ENCODE measurements at regions not wholly inside any gene's neighbourhood (a gene's known extent, or its start where the extent isn't known, plus 50 kb on each side); places are given as distances from the start of the nearest gene placed in this dataset.
"Not testable (repeated sequence)": the region's sequence is repeated elsewhere in the genome, so short reads cannot be mapped to it uniquely, and the experiment has no call there.

DNA sequence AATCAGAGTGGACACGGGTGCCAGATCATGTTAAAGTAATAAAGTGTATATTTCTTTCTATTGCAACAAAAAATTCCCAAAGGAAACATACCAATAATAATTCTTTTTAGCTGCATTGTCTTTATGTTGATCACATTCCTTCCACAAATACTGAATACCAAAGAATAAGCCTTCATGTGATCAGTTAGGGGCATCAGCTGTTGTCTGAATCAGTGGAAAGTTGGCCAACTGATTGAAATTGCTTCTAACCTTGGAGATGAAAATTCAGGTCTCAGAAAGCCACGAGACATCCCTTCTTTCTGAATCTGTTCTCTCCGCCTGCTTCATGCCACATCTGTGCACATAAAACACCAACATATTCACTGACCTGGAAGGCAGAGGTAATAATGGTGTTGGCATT, 785.2 kb downstream of the KCNA4 start:
- intact Hi-C loops (cut with micrococcal nuclease; ENCODE audit: unreplicated experiment): no loop called here
- BruUV-seq (replicated peaks): no TSS peak
- TF ChIP-seq, protein P1, sequence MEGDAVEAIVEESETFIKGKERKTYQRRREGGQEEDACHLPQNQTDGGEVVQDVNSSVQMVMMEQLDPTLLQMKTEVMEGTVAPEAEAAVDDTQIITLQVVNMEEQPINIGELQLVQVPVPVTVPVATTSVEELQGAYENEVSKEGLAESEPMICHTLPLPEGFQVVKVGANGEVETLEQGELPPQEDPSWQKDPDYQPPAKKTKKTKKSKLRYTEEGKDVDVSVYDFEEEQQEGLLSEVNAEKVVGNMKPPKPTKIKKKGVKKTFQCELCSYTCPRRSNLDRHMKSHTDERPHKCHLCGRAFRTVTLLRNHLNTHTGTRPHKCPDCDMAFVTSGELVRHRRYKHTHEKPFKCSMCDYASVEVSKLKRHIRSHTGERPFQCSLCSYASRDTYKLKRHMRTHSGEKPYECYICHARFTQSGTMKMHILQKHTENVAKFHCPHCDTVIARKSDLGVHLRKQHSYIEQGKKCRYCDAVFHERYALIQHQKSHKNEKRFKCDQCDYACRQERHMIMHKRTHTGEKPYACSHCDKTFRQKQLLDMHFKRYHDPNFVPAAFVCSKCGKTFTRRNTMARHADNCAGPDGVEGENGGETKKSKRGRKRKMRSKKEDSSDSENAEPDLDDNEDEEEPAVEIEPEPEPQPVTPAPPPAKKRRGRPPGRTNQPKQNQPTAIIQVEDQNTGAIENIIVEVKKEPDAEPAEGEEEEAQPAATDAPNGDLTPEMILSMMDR (IDR thresholded peaks at IDR 0.05; ENCODE audit: unreplicated experiment): no peak
- H3K4me3 Mint-ChIP-seq (ENCODE audit: low read depth, unreplicated experiment): no peak overlapping the region
- no peaks in the 10 kb centered on the region for H3K27me3 Mint-ChIP-seq (ENCODE audit: unreplicated experiment)
- CTCF ChIA-PET: no interaction called here
- no peak for DNase-seq
- no peaks in the 10 kb centered on the region for H3K9me3 Mint-ChIP-seq (ENCODE audit: low read depth, unreplicated experiment)
- no peaks in the 10 kb centered on the region for H3K4me1 Mint-ChIP-seq (ENCODE audit: low read depth, unreplicated experiment)
- H3K36me3 Mint-ChIP-seq (ENCODE audit: insufficient read depth, unreplicated experiment): no peaks in the 10 kb centered on the region
- H3K27ac Mint-ChIP-seq (ENCODE audit: unreplicated experiment): no peak overlapping the region

DNA sequence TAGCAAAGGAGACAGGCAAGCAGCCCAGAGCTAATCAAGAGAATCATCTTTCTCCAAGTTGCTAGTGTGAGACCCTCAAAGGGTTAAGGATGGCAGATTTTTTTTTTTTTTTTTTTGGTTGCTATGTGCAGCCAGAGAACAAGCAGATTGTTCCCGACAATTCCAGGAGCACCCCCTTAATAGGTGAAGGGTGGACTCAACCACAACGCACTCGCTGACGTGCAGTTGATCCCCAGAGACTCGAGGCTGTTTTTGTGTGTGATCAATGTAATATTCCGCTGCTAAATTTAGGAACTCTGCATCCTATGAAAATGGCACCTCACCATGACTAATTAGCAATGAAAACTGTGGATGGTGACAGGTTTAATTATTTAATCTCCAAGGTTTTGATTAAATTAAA, 789.0 kb downstream of the KCNA4 start:
- H3K27ac Mint-ChIP-seq (ENCODE audit: unreplicated experiment): no peak overlapping the region
- DNase-seq: no peak
- no peaks in the 10 kb centered on the region for H3K4me1 Mint-ChIP-seq (ENCODE audit: low read depth, unreplicated experiment)
- H3K36me3 Mint-ChIP-seq (ENCODE audit: insufficient read depth, unreplicated experiment): no peaks in the 10 kb centered on the region
- H3K27me3 Mint-ChIP-seq (ENCODE audit: unreplicated experiment): no peaks in the 10 kb centered on the region
- TF ChIP-seq, protein P1 (IDR thresholded peaks at IDR 0.05; ENCODE audit: unreplicated experiment): no peak
- no peak overlapping the region for H3K4me3 Mint-ChIP-seq (ENCODE audit: low read depth, unreplicated experiment)
- intact Hi-C loops (cut with micrococcal nuclease; ENCODE audit: unreplicated experiment): no loop called here
- CTCF ChIA-PET: no interaction called here
- no TSS peak for BruUV-seq (replicated peaks)
- no peaks in the 10 kb centered on the region for H3K9me3 Mint-ChIP-seq (ENCODE audit: low read depth, unreplicated experiment)

DNA sequence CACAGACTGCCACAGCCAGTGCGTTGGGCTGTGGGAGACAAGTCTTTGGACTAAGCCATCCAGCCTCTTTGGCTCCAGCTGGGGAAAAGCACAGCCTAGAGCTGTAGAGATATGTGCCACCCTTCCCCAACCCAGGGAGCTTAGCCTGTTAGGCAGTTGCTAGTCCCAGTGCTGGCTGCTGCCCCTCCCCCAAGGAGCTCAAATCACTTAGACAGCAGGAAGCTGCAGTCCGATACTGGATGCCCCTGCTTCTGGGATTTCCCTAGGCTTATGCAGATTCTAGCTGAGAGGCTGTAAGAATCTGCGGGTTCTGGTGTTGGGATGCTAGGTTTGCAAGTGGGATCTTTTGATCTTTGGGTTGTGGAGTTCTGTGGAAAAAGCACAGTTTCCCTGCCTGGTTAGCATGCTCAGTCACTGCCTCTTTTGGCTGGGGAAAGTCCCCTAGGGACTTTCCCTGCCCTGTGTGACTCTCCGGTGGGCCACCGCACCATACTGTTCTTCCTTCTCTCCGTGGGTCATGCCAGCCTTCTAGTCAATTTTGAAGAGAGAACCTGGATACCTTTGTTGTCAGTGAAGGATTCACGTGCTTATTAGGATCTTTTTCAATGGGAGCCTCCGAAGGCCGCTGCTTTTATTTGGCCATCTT, 792.0 kb downstream of the KCNA4 start:
- H3K27me3 Mint-ChIP-seq (ENCODE audit: unreplicated experiment): no peaks in the 10 kb centered on the region
- DNase-seq: no peak
- H3K36me3 Mint-ChIP-seq (ENCODE audit: insufficient read depth, unreplicated experiment): no peaks in the 10 kb centered on the region
- intact Hi-C loops (cut with micrococcal nuclease; ENCODE audit: unreplicated experiment): no loop called here
- H3K4me3 Mint-ChIP-seq (ENCODE audit: low read depth, unreplicated experiment): no peak overlapping the region
- no peak overlapping the region for H3K27ac Mint-ChIP-seq (ENCODE audit: unreplicated experiment)
- TF ChIP-seq, protein P1 (IDR thresholded peaks at IDR 0.05; ENCODE audit: unreplicated experiment): no peak
- no peaks in the 10 kb centered on the region for H3K9me3 Mint-ChIP-seq (ENCODE audit: low read depth, unreplicated experiment)
- no peaks in the 10 kb centered on the region for H3K4me1 Mint-ChIP-seq (ENCODE audit: low read depth, unreplicated experiment)
- CTCF ChIA-PET: no interaction called here
- no TSS peak for BruUV-seq (replicated peaks)

DNA sequence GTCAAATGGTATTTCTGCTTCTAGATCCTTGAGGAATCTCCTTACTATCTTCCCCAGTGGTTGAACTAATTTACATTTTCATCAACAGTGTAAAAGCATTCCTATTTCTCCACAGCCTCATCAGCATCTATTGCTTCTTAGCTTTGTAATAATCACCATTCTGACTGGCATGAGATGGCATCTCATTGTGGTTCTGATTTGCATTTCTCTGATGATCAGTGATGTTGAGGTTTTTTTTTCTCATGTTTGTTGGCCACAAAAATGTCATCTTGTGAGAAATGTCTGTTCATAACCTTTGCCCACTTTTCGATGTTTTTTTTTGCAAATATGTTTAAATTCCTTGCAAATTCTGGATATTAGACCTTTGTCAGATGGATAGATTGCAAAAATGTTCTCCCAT, 797.3 kb downstream of the KCNA4 start:
- DNase-seq; H3K27ac Mint-ChIP-seq (ENCODE audit: unreplicated experiment); BruUV-seq (replicated peaks); CTCF ChIA-PET; intact Hi-C loops (cut with micrococcal nuclease; ENCODE audit: unreplicated experiment); H3K27me3 Mint-ChIP-seq (ENCODE audit: unreplicated experiment); H3K4me1 Mint-ChIP-seq (ENCODE audit: low read depth, unreplicated experiment); H3K9me3 Mint-ChIP-seq (ENCODE audit: low read depth, unreplicated experiment); H3K4me3 Mint-ChIP-seq (ENCODE audit: low read depth, unreplicated experiment); H3K36me3 Mint-ChIP-seq (ENCODE audit: insufficient read depth, unreplicated experiment): not testable (repeated sequence)

DNA sequence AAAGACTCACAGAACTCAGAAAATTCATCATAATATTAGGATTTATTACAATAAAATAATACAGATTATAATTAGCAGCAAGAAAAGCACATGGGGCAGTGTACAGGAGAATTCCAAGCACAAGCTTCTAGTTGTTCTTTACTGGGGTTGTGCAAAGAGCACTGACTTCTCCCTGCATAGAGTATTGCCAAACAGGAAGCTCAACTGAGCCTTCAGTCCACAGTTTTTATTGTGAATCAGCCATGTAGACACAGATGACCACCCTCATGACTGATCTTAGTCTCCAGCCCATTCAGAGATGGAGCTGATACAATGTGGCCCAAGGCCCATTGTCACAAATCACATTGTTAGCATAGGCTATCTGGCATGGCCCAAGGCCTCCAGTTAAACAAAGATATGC, 798.9 kb downstream of the KCNA4 start:
- Mint-ChIP-seq H3K4me1 (ENCODE audit: low read depth, unreplicated experiment) (no peaks in the 10 kb centered on the region), H3K9me3 (ENCODE audit: low read depth, unreplicated experiment) (no peaks in the 10 kb centered on the region), H3K36me3 (ENCODE audit: insufficient read depth, unreplicated experiment) (no peaks in the 10 kb centered on the region), H3K27me3 (ENCODE audit: unreplicated experiment) (no peaks in the 10 kb centered on the region), H3K27ac (ENCODE audit: unreplicated experiment) (no peak overlapping the region), H3K4me3 (ENCODE audit: low read depth, unreplicated experiment) (no peak overlapping the region)
- DNase-seq: no peak
- intact Hi-C loops (cut with micrococcal nuclease; ENCODE audit: unreplicated experiment): no loop called here
- CTCF ChIA-PET: no interaction called here
- TF ChIP-seq, protein P1 (IDR thresholded peaks at IDR 0.05; ENCODE audit: unreplicated experiment): no peak
- BruUV-seq (replicated peaks): no TSS peak

All from Calu3 (cell line).